Dendritic cell treated with granulocyte-macrophage colony-stimulating factor and Interleukin-4, amounts not matched to agents 40 ng/mL and 50 ng/mL, for 4 days (primary cell): ENCODE measurements at regions not wholly inside any gene's neighbourhood (a gene's known extent, or its start where the extent isn't known, plus 50 kb on each side); places are given as distances from the start of the nearest gene placed in this dataset.
"Not testable (repeated sequence)": the region's sequence is repeated elsewhere in the genome, so short reads cannot be mapped to it uniquely, and the experiment has no call there.

Experiments used
- H3K27ac Mint-ChIP-seq: one replicate; pipeline ENCODE4 v1.8.0; 2022; ENCODE audit warnings: mild to moderate bottlenecking, mixed read lengths
- H3K27me3 Mint-ChIP-seq: one replicate; pipeline ENCODE4 v1.8.0; 2022; ENCODE audit warnings: mild to moderate bottlenecking, mixed read lengths
- H3K36me3 Mint-ChIP-seq: one replicate; pipeline ENCODE4 v1.8.0; 2022; ENCODE audit warnings: low read depth, mixed read lengths
- H3K4me1 Mint-ChIP-seq: one replicate; pipeline ENCODE4 v1.8.0; 2022; ENCODE audit warnings: low read depth, mixed read lengths
- H3K4me3 Mint-ChIP-seq: one replicate; pipeline ENCODE4 v1.8.0; 2022; ENCODE audit warnings: mild to moderate bottlenecking, moderate library complexity, mixed read lengths
- H3K9me3 Mint-ChIP-seq: one replicate; pipeline ENCODE4 v1.8.0; 2022; ENCODE audit warnings: mixed read lengths
- intact Hi-C: fragments of 100-400 bp; cut with micrococcal nuclease; formaldehyde crosslinking; loops from one replicate; pipeline ENCODE4 v1.15.0; 2022

GRCh38 chr16:59634951-59635350, 900.8 kb upstream of the GOT2 start:
- H3K9me3 Mint-ChIP-seq, result peaks cover 25% of the 10 kb centered on the region
- H3K27ac Mint-ChIP-seq, result no peak overlapping the region
- no peaks in the 10 kb centered on the region for H3K36me3 Mint-ChIP-seq
- no peaks in the 10 kb centered on the region for H3K27me3 Mint-ChIP-seq
- intact Hi-C loops, result no loop called here
- no peak overlapping the region for H3K4me3 Mint-ChIP-seq
- H3K4me1 Mint-ChIP-seq, result no peaks in the 10 kb centered on the region

GRCh38 chr16:59634004-59634579, 900.0 kb upstream of the GOT2 start:
- Mint-ChIP-seq H3K36me3 (no peaks in the 10 kb centered on the region), H3K9me3 (peaks cover 25% of the 10 kb centered on the region), H3K27ac (no peak overlapping the region), H3K4me3 (no peak overlapping the region), H3K4me1 (no peaks in the 10 kb centered on the region), H3K27me3 (no peaks in the 10 kb centered on the region)
- intact Hi-C loops, result no loop called here

- no peak overlapping the region for H3K27ac Mint-ChIP-seq
- H3K4me1 Mint-ChIP-seq, result no peaks in the 10 kb centered on the region
- H3K36me3 Mint-ChIP-seq, result no peaks in the 10 kb centered on the region
- no peak overlapping the region for H3K4me3 Mint-ChIP-seq
- H3K27me3 Mint-ChIP-seq, result no peaks in the 10 kb centered on the region
- H3K9me3 Mint-ChIP-seq, result peaks cover 25% of the 10 kb centered on the region
- intact Hi-C loops, result no loop called here
Measured at GRCh38 chr16:59632276-59632855, 898.2 kb upstream of the GOT2 start.

GRCh38 chr16:59624381-59624780, 890.3 kb upstream of the GOT2 start:
- H3K4me1 Mint-ChIP-seq, intact Hi-C loops, H3K36me3 Mint-ChIP-seq, H3K4me3 Mint-ChIP-seq, H3K27ac Mint-ChIP-seq, H3K9me3 Mint-ChIP-seq, H3K27me3 Mint-ChIP-seq: not testable (repeated sequence)

GRCh38 chr16:59614466-59615240, 880.5 kb upstream of the GOT2 start:
- intact Hi-C loops, result no loop called here
- no peaks in the 10 kb centered on the region for H3K27me3 Mint-ChIP-seq
- H3K27ac Mint-ChIP-seq, result no peak overlapping the region
- no peak overlapping the region for H3K4me3 Mint-ChIP-seq
- no peaks in the 10 kb centered on the region for H3K4me1 Mint-ChIP-seq
- H3K9me3 Mint-ChIP-seq, result no peaks in the 10 kb centered on the region
- H3K36me3 Mint-ChIP-seq, result no peaks in the 10 kb centered on the region

GRCh38 chr16:59612910-59613620, 878.9 kb upstream of the GOT2 start:
- intact Hi-C loops, H3K4me3 Mint-ChIP-seq, H3K27ac Mint-ChIP-seq, H3K36me3 Mint-ChIP-seq, H3K9me3 Mint-ChIP-seq, H3K27me3 Mint-ChIP-seq, H3K4me1 Mint-ChIP-seq: not testable (repeated sequence)

- intact Hi-C loops, result no loop called here
- H3K4me3 Mint-ChIP-seq, result no peak overlapping the region
- H3K4me1 Mint-ChIP-seq, result no peaks in the 10 kb centered on the region
- H3K9me3 Mint-ChIP-seq, result no peaks in the 10 kb centered on the region
- H3K36me3 Mint-ChIP-seq, result no peaks in the 10 kb centered on the region
- H3K27me3 Mint-ChIP-seq, result no peaks in the 10 kb centered on the region
- H3K27ac Mint-ChIP-seq, result no peak overlapping the region
Measured at GRCh38 chr16:59612094-59612493, 878.0 kb upstream of the GOT2 start.

- intact Hi-C loops, result no loop called here
- Mint-ChIP-seq H3K4me3 (no peak overlapping the region), H3K9me3 (no peaks in the 10 kb centered on the region), H3K27me3 (no peaks in the 10 kb centered on the region), H3K36me3 (no peaks in the 10 kb centered on the region), H3K27ac (no peak overlapping the region), H3K4me1 (no peaks in the 10 kb centered on the region)
Measured at GRCh38 chr16:59611556-59611955, 877.4 kb upstream of the GOT2 start.

GRCh38 chr16:59605706-59606105, 871.6 kb upstream of the GOT2 start:
- Mint-ChIP-seq H3K9me3 (no peaks in the 10 kb centered on the region), H3K27me3 (no peaks in the 10 kb centered on the region), H3K36me3 (no peaks in the 10 kb centered on the region), H3K27ac (no peak overlapping the region), H3K4me3 (no peak overlapping the region), H3K4me1 (no peaks in the 10 kb centered on the region)
- intact Hi-C loops, result no loop called here

GRCh38 chr16:59604354-59604753, 870.2 kb upstream of the GOT2 start:
- Mint-ChIP-seq H3K27me3 (no peaks in the 10 kb centered on the region), H3K36me3 (no peaks in the 10 kb centered on the region), H3K9me3 (no peaks in the 10 kb centered on the region), H3K4me3 (no peak overlapping the region), H3K4me1 (no peaks in the 10 kb centered on the region), H3K27ac (no peak overlapping the region)
- intact Hi-C loops, result no loop called here

GRCh38 chr16:59601452-59601851, 867.3 kb upstream of the GOT2 start:
- no peaks in the 10 kb centered on the region for H3K9me3 Mint-ChIP-seq
- H3K4me3 Mint-ChIP-seq, result no peak overlapping the region
- H3K27ac Mint-ChIP-seq, result no peak overlapping the region
- H3K4me1 Mint-ChIP-seq, result no peaks in the 10 kb centered on the region
- intact Hi-C loops, result no loop called here
- H3K36me3 Mint-ChIP-seq, result no peaks in the 10 kb centered on the region
- H3K27me3 Mint-ChIP-seq, result no peaks in the 10 kb centered on the region

GRCh38 chr16:59597269-59597668, 863.2 kb upstream of the GOT2 start:
- H3K27me3 Mint-ChIP-seq, result no peaks in the 10 kb centered on the region
- no peak overlapping the region for H3K27ac Mint-ChIP-seq
- H3K9me3 Mint-ChIP-seq, result no peaks in the 10 kb centered on the region
- no peaks in the 10 kb centered on the region for H3K4me1 Mint-ChIP-seq
- H3K36me3 Mint-ChIP-seq, result no peaks in the 10 kb centered on the region
- H3K4me3 Mint-ChIP-seq, result no peak overlapping the region
- intact Hi-C loops, result no loop called here

- intact Hi-C loops, result no loop called here
- H3K36me3 Mint-ChIP-seq, result no peaks in the 10 kb centered on the region
- no peak overlapping the region for H3K27ac Mint-ChIP-seq
- H3K27me3 Mint-ChIP-seq, result no peaks in the 10 kb centered on the region
- no peak overlapping the region for H3K4me3 Mint-ChIP-seq
- no peaks in the 10 kb centered on the region for H3K4me1 Mint-ChIP-seq
- no peaks in the 10 kb centered on the region for H3K9me3 Mint-ChIP-seq
Measured at GRCh38 chr16:59596693-59597092, 862.6 kb upstream of the GOT2 start.

- Mint-ChIP-seq H3K36me3 (no peaks in the 10 kb centered on the region), H3K27ac (no peak overlapping the region), H3K27me3 (no peaks in the 10 kb centered on the region), H3K4me3 (no peak overlapping the region), H3K9me3 (no peaks in the 10 kb centered on the region), H3K4me1 (no peaks in the 10 kb centered on the region)
- intact Hi-C loops, result no loop called here
Measured at GRCh38 chr16:59593194-59593661, 859.1 kb upstream of the GOT2 start.
